Fibroblast of lung (primary cell): ENCODE measurements at regions not wholly inside any gene's neighbourhood (a gene's known extent, or its start where the extent isn't known, plus 50 kb on each side); places are given as distances from the start of the nearest gene placed in this dataset.

Source experiments
- EZH2 ChIP-seq: IDR thresholded peaks from 2 replicates; pipeline ENCODE4 v1.5.1; 2012; ENCODE audit warnings: low read length, control low read depth, mild to moderate bottlenecking; ENCODE audit errors: missing control alignments
- TF ChIP-seq, protein P1 (sequence below), 2 donors: IDR thresholded peaks in 1 of 2; conservative IDR thresholded peaks in 1 of 2; 1 replicate in 1 of 2; 2 replicates in 1 of 2; pipeline ENCODE4 v1.5.1; 2011 to 2012; ENCODE audit warnings: low read length in 2 of 2, control low read depth in 1 of 2, inconsistent platforms in 1 of 2, low read depth in 1 of 2, mild to moderate bottlenecking in 1 of 2

DNA sequence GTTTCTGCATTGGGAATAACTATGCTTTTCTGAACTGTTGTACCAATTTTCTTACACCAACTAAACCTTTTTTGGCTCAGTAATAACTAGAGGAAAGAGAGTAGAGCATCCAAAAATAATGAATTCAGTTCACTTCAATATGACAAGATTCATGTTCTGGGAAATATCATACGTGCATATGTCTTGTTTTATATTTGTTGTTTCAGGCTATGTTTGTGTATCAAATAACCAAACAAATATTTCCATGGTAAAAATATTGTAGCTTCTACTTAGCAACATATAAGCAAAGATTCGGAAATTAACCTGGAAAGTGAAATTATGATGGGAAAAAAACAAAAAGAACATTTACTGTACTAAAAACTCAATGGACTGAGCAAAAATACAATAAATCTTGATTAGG, 503.2 kb downstream of the TMEM114 start:
- TF ChIP-seq, protein P1, sequence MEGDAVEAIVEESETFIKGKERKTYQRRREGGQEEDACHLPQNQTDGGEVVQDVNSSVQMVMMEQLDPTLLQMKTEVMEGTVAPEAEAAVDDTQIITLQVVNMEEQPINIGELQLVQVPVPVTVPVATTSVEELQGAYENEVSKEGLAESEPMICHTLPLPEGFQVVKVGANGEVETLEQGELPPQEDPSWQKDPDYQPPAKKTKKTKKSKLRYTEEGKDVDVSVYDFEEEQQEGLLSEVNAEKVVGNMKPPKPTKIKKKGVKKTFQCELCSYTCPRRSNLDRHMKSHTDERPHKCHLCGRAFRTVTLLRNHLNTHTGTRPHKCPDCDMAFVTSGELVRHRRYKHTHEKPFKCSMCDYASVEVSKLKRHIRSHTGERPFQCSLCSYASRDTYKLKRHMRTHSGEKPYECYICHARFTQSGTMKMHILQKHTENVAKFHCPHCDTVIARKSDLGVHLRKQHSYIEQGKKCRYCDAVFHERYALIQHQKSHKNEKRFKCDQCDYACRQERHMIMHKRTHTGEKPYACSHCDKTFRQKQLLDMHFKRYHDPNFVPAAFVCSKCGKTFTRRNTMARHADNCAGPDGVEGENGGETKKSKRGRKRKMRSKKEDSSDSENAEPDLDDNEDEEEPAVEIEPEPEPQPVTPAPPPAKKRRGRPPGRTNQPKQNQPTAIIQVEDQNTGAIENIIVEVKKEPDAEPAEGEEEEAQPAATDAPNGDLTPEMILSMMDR (conservative IDR thresholded peaks at IDR 0.05 in 1 of 2, IDR thresholded peaks at IDR 0.05 in 1 of 2; ENCODE audit: low read depth in 1 of 2, low read length in 2 of 2): no peak
- no peak for TF ChIP-seq EZH2
